ENCODE measurements at regions not wholly inside any gene's neighbourhood (a gene's known extent, or its start where the extent isn't known, plus 50 kb on each side); places are given as distances from the start of the nearest gene placed in this dataset.

DNA sequence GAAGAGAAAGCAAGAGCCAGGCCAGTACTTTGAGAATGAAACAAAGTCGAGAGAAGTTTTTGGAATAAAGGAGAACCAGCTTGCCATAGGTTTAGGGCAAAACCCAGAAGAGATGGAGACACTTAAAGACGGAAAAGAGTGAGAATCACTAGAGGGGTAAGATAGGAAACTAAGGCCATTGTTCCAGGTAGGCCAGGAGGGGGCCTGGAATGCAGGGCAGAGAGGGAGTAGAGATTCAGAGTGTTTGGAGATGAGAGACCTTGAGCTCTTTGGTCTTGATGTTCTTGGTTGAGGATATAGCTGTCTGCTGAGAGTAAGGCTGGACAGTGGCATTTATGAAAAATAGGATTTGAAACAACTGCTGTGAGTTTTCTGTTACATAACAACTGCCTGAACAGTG lies 263.3 kb upstream of the POU2AF2 start:
- no peak for DNase-seq (ENCODE audit: low spot score)

DNA sequence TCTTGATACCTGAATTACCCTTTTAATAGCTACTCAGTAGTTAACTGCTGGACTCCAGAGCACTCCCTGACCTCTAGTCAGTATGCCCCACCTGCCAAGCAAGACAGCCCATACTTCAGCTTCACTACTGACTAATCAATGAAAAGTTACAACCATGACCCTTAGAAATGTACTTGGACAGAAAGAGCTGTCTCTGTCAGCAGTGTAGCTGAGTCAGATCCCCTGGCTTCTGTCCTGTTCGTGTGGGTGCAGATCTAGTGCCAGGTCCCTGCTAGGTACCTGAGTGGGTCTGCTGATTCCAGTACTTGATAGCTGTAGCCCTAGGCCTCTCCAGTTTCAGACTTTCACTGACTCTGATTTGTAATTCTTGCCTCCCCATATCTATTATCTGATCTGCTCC lies 265.8 kb upstream of the POU2AF2 start:
- DNase-seq (ENCODE audit: low spot score) = no peak

DNA sequence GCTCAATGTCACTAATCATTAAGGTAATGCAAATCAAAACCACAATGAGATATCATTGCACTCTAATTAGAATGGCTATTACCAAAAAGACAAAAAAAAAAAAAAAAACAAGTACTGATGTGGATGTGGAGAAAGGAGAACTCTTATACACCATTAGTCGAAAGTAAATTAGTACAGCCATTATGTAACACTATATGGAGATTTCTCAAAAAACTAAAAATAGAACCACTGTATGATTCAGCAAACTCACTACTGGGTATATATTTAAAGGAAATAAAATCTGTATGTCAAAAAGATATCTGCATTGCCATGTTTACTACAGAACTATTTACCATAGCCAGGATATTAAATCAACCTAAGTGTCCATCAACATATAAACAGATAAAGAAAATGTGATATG lies 265.4 kb upstream of the ARHGAP20 start:
- DNase-seq (ENCODE audit: low spot score) = no peak

DNA sequence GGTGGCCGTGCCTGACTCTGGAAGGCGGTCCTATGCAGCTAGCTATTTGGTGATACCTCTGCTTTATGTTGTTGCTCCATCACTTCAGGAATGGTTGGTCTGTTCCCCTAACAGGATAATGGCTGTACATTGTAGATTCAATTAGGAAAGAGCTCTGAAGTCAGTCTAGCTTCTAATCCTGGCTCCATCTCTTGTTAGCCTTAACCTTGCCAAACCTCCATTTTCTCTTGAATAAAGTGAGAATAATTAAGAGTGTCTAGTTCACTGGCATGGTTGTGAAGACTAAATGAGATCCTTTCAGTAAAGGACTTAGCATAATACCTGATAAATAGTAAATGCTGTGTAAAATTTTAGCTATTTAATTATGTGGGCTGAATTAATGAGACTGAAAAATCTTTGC lies 262.5 kb upstream of the ARHGAP20 start:
- no peak for DNase-seq (ENCODE audit: low spot score)

DNA sequence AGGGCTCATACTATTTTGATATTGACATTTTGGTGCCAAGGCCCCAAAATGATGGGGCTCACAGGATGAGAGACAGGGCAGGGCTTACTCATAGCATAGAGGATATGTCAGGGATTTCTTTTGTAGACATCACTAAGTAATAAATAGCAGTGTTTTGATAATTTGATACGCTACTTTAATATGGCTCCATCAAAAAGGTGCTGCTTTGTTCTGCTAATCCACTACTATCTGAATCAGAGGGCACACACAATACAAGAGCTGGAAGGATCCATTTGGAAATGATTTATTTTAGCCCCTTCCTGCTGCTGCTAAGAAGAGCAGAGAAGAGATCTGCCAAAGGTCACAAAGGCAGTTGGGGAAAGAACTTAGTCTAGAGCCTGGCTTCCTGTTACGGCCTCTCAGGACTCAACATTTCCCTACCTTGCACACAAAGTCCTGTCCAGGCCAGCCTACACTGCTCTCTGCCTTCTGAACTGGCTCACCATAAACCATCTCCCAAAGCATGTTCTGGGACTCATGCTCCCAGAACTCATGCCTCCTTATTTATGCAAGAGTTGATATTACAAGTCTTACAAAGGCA lies 261.3 kb upstream of the ARHGAP20 start:
- DNase-seq (ENCODE audit: low spot score) = no peak

DNA sequence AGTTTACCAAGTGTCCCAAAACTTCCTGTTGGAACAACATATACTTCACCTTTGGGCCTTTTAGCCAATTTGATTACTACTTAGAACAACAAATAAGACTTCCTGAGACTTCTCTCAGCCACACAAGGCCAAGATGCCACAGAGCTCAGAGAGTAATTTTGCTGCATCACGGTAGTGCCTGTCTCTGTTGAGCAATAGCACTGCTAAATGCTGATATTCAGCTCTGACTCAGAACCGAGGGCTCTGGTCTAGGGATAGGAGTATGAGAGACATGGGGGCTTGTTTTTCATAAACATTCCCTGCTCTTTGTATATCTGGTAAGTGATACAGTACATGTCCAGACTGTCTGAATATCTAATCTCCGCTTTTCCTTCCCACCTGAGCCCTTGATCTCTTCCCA lies 260.4 kb upstream of the ARHGAP20 start:
- no peak for DNase-seq (ENCODE audit: low spot score)

DNA sequence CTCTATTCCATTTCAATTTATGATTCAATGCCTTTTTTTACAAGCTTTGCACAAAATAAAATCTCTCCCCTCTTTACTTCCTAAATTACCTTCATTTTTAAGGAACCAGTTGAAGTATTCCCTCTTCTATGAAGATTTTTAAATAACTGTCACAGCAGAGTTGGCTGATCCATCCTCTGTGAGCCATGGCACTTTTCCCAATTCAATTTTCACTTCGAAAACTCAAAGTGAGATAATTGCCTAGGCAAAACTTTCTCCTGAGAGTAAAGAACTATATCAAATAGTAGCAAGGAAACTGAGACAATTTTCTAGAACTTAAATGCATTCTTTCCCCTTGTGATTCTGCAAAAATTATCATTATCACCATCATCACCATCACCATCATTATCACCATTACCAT lies 259.9 kb upstream of the ARHGAP20 start:
- DNase-seq (ENCODE audit: low spot score) = no peak

DNA sequence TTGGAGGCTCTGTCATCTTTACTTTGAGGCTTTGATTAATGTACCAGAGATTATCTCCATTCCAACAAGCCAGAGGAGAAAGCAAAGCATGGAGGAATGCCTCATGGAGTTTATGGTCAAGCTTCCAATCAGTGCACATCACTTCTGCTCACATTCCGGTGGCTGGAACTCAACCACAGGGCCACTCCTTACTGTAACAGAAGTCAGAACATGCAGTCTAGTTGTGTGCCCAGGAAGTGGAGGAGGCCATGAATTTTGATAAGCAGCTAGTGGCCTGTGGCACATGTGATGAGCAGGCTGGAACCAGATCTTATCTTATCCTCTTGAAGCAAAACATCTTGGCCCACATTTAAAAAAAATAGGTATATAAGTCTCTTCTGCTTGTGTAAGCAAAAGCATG lies 258.9 kb upstream of the ARHGAP20 start:
- no peak for DNase-seq (ENCODE audit: low spot score)

DNA sequence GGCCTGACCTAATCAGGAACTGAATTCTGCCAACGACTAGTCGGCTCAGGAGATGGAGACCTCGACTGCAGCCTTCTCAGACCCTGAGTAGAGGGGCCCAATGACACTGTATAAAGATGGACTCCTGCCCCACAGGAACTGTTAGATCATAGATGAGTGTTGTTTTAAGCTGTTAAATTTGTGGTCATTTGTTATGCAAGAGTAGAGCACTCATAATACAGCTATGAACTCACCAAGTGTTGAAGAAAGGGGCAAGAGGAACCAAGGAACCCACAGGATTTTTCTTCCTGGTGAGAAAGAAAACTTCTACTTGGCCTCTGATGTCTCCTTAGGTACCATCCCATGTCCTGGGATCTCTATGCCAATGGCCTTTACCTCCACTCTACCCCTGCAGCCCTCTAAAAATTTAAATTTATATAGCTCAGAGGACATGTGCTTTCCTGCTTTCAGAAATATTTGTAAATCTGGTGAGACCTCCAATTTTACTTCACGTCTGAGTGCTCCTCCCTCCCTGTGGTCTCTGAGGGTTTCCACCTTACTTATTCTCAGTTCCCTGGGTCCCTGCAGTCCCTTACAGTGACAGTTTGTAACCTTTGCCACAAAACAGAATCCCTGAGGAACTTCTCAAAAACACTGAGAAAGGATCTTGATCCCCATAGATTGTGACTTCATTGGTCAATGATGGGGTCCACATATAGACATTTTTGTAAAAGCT lies 256.3 kb upstream of the ARHGAP20 start:
- no peak for DNase-seq (ENCODE audit: low spot score)

DNA sequence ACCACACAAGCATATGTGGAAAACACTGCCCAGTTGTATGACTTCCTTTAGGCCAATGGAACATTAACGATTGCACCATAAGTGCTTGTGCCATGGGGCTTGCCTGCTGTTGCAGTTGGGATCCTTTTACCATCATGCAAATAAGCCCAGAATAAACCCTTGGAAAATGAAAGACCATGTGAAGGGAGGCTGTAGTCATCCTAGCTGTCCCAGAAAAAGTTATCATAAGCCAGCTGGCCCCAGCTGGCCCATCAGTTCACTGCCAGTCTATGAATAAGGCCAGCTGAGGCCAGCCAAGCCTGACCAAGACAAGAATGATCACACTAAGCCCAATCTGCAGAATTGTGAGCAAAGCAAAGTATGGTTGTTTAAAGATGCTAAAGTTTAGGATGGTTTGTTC lies 253.9 kb upstream of the ARHGAP20 start:
- no peak for DNase-seq (ENCODE audit: low spot score)

DNA sequence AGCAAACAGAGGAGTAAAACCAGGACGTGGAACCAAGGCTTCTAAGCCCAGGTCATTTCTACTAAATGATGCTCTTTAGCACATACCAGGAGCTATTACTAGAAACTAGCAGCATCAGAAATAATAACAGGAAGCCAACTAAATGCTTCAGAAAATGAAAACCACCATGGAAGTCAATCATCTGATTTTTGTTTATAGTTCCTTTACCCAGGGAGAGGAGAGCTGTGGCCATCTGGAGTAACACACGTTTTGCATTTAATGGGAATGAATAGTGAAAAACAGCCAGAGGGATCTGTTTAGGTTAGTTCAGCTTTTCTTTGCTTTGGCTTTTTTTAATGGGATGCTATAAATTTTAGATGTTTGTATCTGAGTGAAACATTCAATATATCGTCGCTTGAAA lies 250.7 kb upstream of the ARHGAP20 start:
- DNase-seq (ENCODE audit: low spot score) = no peak

DNA sequence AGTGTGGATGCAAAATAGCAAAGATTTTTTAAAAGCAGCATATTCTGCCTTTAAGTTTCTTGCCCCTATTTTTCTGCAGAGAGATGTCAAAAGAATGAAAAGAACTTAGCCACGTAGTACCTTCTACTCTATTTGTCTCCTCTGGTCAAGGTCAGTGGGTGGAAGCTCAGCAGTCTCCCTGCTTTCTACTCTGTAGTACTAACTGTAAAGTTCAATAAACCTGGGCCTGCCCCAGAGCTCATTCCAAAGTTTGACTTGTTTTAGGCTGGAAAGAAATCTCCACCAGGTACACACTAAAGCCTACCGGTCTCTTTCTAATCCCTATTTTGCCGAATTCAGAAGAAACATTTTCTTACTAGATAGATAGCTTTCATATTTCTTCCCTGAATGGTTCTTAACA lies 247.9 kb upstream of the ARHGAP20 start:
- DNase-seq (ENCODE audit: low spot score) = no peak

DNA sequence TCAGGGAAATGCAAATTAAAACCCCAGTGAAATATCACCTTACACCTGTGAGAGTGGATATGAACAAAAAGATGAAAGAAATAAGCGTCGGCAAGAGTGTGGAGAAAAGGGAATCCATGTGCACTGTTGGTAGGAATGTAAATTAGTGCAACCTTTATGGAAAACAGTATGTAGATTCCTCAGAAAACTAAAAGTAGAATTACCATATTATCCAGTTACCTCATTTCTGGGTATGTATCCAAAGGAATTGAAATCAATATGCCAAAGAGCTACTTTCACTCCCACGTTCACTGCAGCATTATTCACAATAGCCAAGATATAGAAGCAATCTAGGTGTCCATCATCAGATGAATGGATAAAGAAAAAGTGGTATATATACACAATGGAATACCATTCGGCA lies 246.0 kb upstream of the ARHGAP20 start:
- no peak for DNase-seq (ENCODE audit: low spot score)

DNA sequence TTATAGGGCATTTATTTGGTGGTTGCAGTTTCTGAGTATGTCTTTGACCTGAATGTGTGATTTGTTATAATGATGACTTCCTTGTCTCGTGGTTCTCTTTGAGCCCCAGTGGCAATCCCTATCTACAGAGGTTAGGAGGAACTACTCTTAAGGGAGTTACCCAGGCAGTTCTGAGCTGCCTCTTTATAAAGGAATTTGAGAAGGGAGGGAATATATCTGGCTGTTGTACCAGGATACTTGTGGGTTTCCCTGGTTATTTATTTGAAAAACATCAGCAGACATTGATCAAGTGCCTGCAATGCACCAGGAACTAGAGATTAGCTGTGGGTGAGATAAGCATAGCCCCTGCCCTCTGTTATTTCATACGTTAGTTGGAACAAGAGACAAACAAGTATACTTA lies 243.5 kb upstream of the ARHGAP20 start:
- DNase-seq (ENCODE audit: low spot score) = no peak

DNA sequence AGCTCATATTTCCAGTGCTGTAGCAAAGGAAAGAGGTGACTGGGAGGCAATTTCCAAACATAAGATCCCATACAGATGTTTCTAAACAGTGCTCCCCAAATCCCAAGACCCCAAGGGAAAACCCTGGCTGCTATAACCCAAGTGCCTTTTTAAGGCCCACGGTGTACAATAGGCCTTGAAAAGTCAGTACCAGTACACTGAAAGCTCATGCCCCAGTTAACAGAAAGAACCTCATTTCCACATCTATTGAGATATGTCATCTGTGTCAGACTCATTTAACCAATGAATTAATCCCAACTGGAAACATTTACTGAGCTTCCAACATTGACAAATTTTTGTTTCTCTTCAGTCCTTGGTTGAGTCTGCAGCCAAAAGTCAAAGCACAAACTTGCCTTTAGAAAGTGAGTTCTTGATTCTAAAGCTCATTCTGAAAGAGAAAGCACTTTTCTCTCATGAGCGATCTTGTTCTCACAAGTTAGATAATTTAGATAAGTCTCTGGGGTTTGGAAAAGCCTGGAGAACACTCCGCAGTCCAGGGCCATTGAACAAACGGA lies 239.8 kb upstream of the ARHGAP20 start:
- DNase-seq (ENCODE audit: low spot score) = no peak

DNA sequence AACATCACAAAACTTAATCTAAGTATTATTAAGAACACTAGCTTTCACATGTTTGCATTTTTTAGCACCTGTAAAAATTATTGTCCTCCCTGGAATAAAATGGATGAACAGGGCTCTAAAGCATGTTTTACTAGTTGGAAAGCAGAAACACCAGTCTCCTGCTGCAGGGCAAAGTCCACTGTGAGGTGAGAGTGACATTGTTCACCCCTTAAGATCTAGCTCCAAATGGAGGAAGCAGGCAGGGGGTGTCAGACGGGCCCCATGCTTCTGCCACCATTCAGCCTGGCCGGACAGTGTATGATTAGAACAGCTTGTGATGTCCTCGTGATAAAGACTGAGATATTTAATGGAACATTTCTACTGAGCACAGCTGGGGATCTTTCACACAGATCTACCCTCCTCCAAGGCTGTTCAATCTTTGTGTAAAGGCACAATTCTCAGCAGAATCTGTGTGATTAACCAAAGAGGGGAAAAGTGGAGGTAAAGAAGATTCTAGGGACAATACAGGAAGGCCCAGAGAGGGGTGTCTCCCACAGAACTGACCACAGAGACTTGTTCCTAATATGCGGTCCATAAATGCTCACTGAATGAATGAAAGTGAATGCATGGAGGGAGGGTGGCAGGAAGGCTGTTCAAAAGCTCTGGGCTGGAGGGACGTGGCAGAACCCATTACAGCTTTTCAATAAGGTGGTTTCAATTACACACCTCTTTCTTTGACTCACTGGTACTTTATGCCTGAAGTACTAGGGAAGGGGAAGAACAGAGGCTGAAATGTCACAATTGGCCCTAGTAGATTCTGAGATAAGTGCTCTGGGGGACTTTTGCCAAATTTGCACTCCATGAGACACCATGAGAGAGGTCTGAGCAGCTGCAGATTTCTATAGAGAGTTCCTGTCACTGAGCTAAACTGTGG lies 239.1 kb upstream of the ARHGAP20 start:
- DNase-seq (ENCODE audit: low spot score) = no peak

DNA sequence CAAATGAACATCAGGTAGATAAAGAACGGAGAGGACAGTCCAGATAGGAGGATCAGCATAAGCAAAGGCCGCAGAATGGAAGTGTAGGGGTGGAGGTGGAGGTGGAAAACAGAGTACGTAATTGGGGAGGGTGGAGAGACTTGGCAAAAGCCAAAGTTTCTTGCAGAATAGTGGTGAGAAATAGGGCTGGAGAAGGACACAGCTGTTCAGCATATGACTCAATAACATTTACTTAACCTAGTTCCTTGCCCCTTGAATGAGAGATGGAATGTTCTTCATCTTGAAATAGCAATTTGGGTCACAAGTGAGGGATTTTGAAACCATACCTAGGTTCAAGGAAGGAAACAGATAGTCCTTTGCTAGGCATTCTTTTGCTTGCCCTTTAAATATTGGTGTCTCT lies 235.9 kb upstream of the ARHGAP20 start:
- no peak for DNase-seq (ENCODE audit: low spot score)

DNA sequence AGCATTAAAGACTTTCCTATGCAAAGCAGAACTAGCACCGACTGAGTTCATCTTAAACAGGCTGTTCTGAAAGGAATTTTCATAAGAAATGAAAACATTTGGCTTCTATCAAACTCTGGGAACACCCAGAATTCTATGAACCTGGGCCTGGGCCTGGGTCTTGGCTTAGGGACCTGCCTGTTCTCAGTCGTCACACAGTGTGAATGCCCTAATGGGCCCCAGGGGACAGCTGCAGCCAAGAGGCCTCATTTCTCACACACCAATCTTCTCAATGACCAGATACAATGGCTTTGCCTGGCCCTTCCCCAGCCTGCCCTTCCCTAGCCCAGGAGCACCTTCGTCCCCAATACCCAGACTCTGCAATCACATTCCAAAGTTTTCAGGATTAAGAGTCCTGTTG lies 234.9 kb upstream of the ARHGAP20 start:
- DNase-seq (ENCODE audit: low spot score) = no peak

DNA sequence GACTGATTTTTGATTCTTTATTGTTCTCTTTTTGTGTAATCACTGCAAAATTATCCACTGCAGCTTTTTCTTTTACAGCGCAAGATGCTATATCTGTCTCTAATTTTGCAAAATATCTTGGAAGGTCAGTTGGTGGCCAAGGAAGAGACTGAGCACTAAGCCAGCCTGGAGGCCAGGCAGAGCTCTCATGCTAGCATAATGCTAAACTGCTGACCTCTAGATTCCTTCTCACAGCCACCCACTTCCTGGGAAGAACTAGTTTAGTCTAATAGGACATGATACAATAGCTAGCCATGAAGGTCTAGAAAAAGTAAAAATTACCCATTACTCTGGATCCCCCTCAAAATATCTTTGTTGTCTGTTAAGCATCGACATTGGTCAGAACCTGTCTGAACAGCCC lies 227.2 kb upstream of the ARHGAP20 start:
- DNase-seq (ENCODE audit: low spot score) = no peak

DNA sequence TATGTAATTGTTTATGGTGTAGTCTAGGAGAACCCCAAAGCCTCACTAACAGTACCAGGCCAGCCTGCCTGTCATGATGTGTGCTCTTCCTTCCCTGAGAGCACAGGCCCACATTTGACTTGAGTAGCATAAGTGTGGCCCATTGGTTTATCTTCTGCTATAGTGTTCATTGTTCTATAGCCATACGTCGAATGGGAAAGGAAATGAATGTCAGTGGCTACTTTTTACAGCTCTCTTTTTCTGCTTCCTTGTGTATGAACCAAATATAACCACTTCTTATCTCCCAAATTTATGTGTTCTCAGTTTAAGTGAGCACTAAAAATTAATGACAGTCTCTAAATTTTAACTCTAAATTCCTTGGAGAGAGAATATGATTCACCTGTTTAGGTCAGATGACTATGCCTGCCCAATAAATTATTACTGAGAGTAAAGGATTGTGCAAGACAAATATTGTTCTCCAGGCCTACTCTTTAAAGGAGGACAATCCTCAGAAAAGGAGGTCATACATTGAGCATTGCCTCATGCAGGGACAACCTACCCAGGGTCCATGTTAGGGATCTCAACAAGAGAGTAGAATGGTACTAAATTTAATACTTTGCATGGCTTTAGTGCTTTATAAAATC lies 222.9 kb upstream of the ARHGAP20 start:
- no peak for DNase-seq (ENCODE audit: low spot score)

DNA sequence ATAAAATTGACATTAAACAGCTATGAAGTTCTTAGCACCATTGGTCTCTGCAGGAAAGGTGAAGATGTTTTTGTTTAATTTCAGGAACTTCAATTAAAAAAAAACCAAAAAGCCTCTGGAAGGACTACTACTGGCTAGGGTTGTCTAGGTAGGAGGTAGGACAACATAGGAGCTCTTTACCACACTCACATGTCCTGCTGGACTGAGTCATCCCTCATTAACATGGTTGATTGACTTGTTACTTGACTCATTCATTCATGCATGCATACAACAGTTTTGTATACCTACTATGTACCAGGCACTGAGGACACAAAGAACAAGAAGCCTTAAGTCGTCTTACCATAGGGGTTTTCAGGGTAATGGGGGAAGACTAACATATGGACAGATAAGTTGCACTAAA lies 216.9 kb upstream of the ARHGAP20 start:
- no peak for DNase-seq (ENCODE audit: low spot score)

DNA sequence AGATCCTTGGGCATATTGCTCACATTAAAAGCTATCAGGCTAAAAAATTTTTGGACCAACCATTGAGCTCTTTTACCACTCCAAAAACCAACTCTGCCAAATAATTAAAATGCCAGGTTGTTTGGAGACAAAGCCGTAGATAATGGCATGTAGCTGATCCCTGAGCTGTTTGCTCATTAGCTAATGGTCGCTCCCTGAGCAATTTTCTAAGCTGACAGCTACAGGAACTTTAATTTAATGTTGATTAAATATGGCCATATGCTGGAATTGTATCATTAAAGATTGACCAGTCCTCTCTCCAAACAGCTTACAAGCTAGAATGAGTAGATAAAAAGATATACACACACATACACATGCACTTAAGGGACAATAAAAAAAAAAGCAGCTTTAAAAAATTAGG lies 216.2 kb upstream of the ARHGAP20 start:
- DNase-seq (ENCODE audit: low spot score) = no peak

Measured in HuH-7 (cell line).